Stimulated activated CD8-positive, alpha-beta memory T cell treated with anti-CD3 and anti-CD28 coated beads, Interleukin-12 subunit alpha, Interleukin-12 subunit beta, amount 100 ng/mL, for 24 hours (primary cell): ENCODE measurements at regions not wholly inside any gene's neighbourhood (a gene's known extent, or its start where the extent isn't known, plus 50 kb on each side); places are given as distances from the start of the nearest gene placed in this dataset.
"Not testable (repeated sequence)": the region's sequence is repeated elsewhere in the genome, so short reads cannot be mapped to it uniquely, and the experiment has no call there.

Source experiments
- DNase-seq: peaks from one replicate; pipeline ENCODE4 v3.0.0-alpha.2; 2020; ENCODE audit errors: extremely low read depth

GRCh38 chr3:110318108-110318507 lies 753.5 kb upstream of the NECTIN3 start:
- no peak for DNase-seq

GRCh38 chr3:110323349-110323748 lies 748.3 kb upstream of the NECTIN3 start:
- no peak for DNase-seq

- no peak for DNase-seq
These were observed 747.4 kb upstream of the NECTIN3 start for GRCh38 chr3:110324171-110324705.

GRCh38 chr3:110327870-110328269 lies 743.7 kb upstream of the NECTIN3 start:
- DNase-seq, result no peak

- not testable (repeated sequence) for DNase-seq
These were observed 740.1 kb upstream of the NECTIN3 start for GRCh38 chr3:110331562-110331961.

GRCh38 chr3:110332629-110333028 lies 739.0 kb upstream of the NECTIN3 start:
- DNase-seq, result no peak

GRCh38 chr3:110341047-110341446 lies 730.6 kb upstream of the NECTIN3 start:
- no peak for DNase-seq

GRCh38 chr3:110343376-110343775 lies 728.2 kb upstream of the NECTIN3 start:
- no peak for DNase-seq

GRCh38 chr3:110343945-110344344 lies 727.7 kb upstream of the NECTIN3 start:
- no peak for DNase-seq

GRCh38 chr3:110344487-110344886 lies 727.1 kb upstream of the NECTIN3 start:
- no peak for DNase-seq

GRCh38 chr3:110344897-110345767 lies 726.5 kb upstream of the NECTIN3 start:
- DNase-seq, result no peak

- no peak for DNase-seq
These were observed 722.3 kb upstream of the NECTIN3 start for GRCh38 chr3:110349295-110349694.

GRCh38 chr3:110352841-110353604 lies 718.6 kb upstream of the NECTIN3 start:
- no peak for DNase-seq

- DNase-seq, result no peak
These were observed 708.9 kb upstream of the NECTIN3 start for GRCh38 chr3:110362751-110363150.

GRCh38 chr3:110367289-110367688 lies 704.3 kb upstream of the NECTIN3 start:
- not testable (repeated sequence) for DNase-seq

- no peak for DNase-seq
These were observed 695.7 kb upstream of the NECTIN3 start for GRCh38 chr3:110375751-110376518.

- no peak for DNase-seq
These were observed 693.1 kb upstream of the NECTIN3 start for GRCh38 chr3:110378481-110378880.

- no peak for DNase-seq
These were observed 689.6 kb upstream of the NECTIN3 start for GRCh38 chr3:110381992-110382391.

GRCh38 chr3:110383356-110383755 lies 688.3 kb upstream of the NECTIN3 start:
- DNase-seq, result no peak

GRCh38 chr3:110384601-110385000 lies 687.0 kb upstream of the NECTIN3 start:
- no peak for DNase-seq

GRCh38 chr3:110389005-110389404 lies 682.6 kb upstream of the NECTIN3 start:
- DNase-seq, result no peak

GRCh38 chr3:110390372-110390771 lies 681.2 kb upstream of the NECTIN3 start:
- no peak for DNase-seq
